AG04450 (cell line): ENCODE measurements at regions not wholly inside any gene's neighbourhood (a gene's known extent, or its start where the extent isn't known, plus 50 kb on each side); places are given as distances from the start of the nearest gene placed in this dataset.
"Not testable (repeated sequence)": the region's sequence is repeated elsewhere in the genome, so short reads cannot be mapped to it uniquely, and the experiment has no call there.

ENCODE experiments used
- CTCF ChIA-PET: fragments of 300-600, 350-600 bp; formaldehyde crosslinking; extraction: SDS; loops from one replicate; lab custom pipeline; 2022; ENCODE audit warnings: antibody characterized with exemption, inconsistent platforms; lab: Charles Lee
- POLR2A ChIA-PET: fragments of 350-600 bp; formaldehyde crosslinking; extraction: SDS; loops from one replicate; lab custom pipeline; 2021; ENCODE audit warnings: antibody characterized with exemption, inconsistent platforms; lab: Yijun Ruan, JAX
- DNase-seq: peaks from one replicate; pipeline ENCODE4 v3.0.0-alpha.2; 2011; ENCODE audit warnings: low read depth, low spot score
- H3K27ac ChIP-seq: one replicate; pipeline ENCODE4 v1.5.1; 2012; ENCODE audit warnings: low read depth, low read length, control low read depth
- H3K27me3 ChIP-seq: one replicate; pipeline ENCODE4 v1.6.0; 2012; ENCODE audit warnings: low read length; ENCODE audit not compliant: control insufficient read depth, insufficient read depth
- H3K4me3 ChIP-seq: 2 replicates; pipeline ENCODE4 v1.5.1; 2011; ENCODE audit warnings: mild to moderate bottlenecking, low read depth, low read length, control low read depth
- H3K9me3 ChIP-seq: 2 replicates; pipeline ENCODE4 v1.5.1; 2012; ENCODE audit warnings: low read length; ENCODE audit not compliant: control insufficient read depth, insufficient read depth
- TF ChIP-seq, protein P1 (sequence below): IDR thresholded peaks from 2 replicates; pipeline ENCODE4 v1.5.1; 2011; ENCODE audit warnings: low read depth, low read length, control low read depth, inconsistent platforms

DNA sequence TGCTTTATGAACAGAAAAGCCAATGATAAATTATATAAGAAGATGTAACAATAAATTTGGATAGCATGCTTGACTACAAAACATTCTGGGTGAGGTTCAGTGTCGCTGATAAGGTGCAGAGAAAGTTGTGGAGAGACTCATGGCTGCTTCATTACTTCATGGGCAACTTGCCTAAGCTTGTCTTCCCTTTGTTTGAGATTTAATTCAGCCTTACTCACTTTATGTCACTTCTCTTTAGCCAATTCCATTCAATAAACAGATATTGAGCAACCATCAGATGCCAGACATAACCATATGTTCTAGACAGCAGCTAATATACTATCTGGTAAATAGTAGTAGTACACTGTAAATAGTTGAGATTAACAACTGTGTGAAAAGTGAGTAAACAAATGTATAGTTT lies 401.5 kb upstream of the FRG2C start:
- Histone ChIP-seq H3K27ac (no peak overlapping the region), H3K9me3 (no peaks in the 10 kb centered on the region), H3K4me3 (no peak overlapping the region), H3K27me3 (peaks cover 2% of the 10 kb centered on the region)
- DNase-seq = no peak
- ChIA-PET POLR2A (no interaction called here), CTCF (no interaction called here)
- TF ChIP-seq, protein P1, sequence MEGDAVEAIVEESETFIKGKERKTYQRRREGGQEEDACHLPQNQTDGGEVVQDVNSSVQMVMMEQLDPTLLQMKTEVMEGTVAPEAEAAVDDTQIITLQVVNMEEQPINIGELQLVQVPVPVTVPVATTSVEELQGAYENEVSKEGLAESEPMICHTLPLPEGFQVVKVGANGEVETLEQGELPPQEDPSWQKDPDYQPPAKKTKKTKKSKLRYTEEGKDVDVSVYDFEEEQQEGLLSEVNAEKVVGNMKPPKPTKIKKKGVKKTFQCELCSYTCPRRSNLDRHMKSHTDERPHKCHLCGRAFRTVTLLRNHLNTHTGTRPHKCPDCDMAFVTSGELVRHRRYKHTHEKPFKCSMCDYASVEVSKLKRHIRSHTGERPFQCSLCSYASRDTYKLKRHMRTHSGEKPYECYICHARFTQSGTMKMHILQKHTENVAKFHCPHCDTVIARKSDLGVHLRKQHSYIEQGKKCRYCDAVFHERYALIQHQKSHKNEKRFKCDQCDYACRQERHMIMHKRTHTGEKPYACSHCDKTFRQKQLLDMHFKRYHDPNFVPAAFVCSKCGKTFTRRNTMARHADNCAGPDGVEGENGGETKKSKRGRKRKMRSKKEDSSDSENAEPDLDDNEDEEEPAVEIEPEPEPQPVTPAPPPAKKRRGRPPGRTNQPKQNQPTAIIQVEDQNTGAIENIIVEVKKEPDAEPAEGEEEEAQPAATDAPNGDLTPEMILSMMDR = no peak

DNA sequence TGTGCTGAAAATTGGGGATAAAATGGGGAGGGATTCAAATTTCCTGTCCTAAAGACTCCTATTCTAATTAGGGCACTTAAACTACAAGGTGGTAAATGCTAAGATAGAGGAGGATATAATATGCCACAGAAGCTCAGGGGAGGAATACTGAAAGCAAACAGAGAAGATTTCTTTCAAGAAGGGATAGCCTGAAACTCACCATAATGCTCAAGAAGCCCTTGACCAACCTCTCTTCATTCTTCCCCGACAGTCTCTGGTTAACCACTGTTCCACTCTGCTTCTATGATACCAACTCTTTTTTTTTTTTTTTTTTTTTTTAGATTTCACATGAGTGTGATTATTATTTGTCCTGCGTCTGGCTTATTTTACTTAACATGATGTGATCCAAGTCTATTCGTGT lies 398.2 kb upstream of the FRG2C start:
- H3K9me3 ChIP-seq = no peaks in the 10 kb centered on the region
- no peak overlapping the region for H3K4me3 ChIP-seq
- DNase-seq = no peak
- TF ChIP-seq, protein P1 = no peak
- H3K27ac ChIP-seq = no peak overlapping the region
- CTCF ChIA-PET = interaction anchor here (1.4 kb wide), 1 partner anchor 10 kb away, joined by 5 read pairs; no protein-coding TSS in a partner anchor
- POLR2A ChIA-PET = no interaction called here
- H3K27me3 ChIP-seq = peaks cover 2% of the 10 kb centered on the region

DNA sequence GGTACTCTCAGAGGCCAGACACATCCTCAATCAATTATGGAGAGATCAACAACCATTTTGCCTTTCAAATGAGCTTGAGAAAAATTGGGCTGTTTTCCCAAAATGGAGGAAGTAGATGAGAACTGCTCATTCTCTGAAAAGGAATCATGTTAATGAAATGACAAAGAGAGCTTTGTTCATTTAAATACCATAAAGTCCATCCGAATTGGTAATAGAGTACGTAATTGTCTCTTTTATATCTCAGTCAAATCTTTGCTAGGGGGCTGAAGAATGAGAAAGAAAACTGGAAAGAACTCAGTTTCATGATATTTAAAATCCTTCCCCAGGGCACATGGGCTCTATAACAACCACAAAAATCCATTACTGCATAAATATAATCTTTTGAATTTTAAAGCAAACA lies 395.6 kb upstream of the FRG2C start:
- H3K27me3 ChIP-seq, H3K27ac ChIP-seq, POLR2A ChIA-PET, H3K4me3 ChIP-seq, DNase-seq, H3K9me3 ChIP-seq: not testable (repeated sequence)
- CTCF ChIA-PET = interaction anchor here (0.6 kb wide), 1 partner anchor 14 kb away, joined by 6 read pairs; no protein-coding TSS in a partner anchor

DNA sequence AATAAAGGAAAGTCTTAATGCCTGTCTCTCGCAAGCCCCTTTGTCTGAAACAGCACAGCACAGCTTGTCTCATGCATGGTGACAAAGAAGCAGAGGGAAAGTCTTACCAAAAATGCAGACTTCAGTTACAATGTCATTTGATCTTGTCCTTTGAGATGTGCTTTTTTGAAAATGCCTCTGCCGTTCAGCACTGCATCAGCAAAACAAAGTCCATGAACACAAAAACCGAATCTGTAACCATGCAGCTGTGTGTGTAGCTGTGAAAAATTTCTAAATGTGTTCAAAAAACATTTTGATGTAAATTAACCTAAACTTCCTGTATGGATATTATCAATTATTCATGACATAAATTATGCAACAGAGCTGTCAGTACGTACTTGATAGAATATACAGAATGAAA lies 391.9 kb upstream of the FRG2C start:
- H3K4me3 ChIP-seq, H3K9me3 ChIP-seq, DNase-seq, POLR2A ChIA-PET, H3K27me3 ChIP-seq, H3K27ac ChIP-seq: not testable (repeated sequence)
- CTCF ChIA-PET = interaction anchor here (0.6 kb wide), 1 partner anchor 76 kb away, joined by 3 read pairs; no protein-coding TSS in a partner anchor

DNA sequence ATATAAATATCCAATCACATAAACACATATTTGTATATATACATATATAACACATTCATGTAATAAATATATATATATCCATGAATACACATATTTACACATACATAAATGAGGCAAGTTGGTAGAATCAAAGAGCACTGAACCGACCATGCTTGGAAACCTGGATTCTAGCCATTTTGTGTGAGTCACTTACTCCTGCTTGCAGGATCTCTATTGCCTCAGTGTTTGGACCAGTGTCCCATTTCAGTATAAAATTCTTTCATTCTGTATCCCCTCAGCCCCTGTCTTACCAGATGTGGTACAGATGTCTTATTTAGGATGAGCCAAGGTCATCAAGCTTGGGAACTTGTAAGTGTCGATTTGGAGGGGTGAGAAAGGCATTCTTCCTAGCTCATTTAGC lies 391.4 kb upstream of the FRG2C start:
- Histone ChIP-seq H3K9me3 (no peaks in the 10 kb centered on the region), H3K4me3 (no peak overlapping the region), H3K27me3 (no peaks in the 10 kb centered on the region), H3K27ac (no peak overlapping the region)
- ChIA-PET POLR2A (no interaction called here), CTCF (interaction anchor here (0.7 kb wide), 1 partner anchor 151 kb away, joined by 4 read pairs; no protein-coding TSS in a partner anchor)
- peak; percentile 26 for DNase-seq
- TF ChIP-seq, protein P1 = no peak

DNA sequence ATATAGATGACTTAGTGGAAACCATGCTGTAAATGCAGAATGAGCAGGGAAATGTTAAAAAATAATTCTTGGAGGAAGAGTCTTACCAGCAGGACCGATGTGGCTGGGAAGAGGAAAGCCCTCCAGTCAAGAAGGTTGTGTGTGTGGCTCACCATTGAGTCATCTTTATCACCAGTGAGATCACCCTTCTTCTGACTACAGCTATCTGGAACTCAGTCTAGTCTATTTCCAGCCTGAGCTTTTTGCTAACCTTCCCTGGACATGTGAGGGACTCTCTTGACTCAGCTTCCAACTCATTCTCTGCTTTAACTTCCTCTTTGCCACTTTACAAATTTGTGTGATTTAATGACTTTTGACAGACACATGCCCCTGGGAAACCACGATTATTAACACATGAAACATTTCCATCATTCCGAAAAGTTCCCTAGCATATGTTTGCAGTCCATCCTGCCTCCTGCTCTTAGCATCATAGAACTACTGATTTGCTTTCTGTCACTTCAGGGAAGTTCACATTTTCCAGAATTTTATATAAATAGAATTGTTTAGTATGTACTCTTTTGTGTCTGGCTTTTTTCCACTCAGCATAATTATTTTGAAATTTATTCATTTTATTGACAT lies 378.5 kb upstream of the FRG2C start:
- POLR2A ChIA-PET = not testable (repeated sequence)

DNA sequence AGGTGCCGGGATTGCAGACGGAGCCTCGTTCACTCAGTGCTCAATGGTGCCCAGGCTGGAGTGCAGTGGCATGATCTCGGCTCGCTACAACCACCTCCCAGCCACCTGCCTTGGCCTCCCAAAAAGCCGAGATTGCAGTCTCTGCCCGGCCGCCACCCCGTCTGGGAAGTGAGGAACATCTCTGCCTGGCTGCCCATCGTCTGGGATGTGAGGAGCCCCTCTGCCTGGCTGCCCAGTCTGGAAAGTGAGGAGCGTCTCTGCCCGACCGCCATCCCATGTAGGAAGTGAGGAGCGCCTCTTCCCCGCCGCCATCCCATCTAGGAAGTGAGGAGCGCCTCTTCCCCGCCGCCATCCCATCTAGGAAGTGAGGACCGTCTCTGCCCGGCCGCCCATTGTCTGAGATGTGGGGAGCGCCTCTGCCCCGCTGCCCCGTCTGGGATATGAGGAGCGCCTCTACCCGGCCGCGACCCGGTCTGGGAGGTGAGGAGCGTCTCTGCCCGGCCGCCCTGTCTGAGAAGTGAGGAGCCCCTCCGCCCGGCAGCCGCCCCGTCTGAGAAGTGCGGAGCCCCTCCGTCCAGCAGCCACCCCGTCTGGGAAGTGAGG lies 375.1 kb upstream of the FRG2C start:
- H3K27ac ChIP-seq, H3K9me3 ChIP-seq, DNase-seq, H3K4me3 ChIP-seq, CTCF ChIA-PET, POLR2A ChIA-PET, H3K27me3 ChIP-seq: not testable (repeated sequence)

More for the DNA sequence above, 378.5 kb upstream of the FRG2C start:
- H3K9me3 ChIP-seq, CTCF ChIA-PET, H3K4me3 ChIP-seq, H3K27me3 ChIP-seq, H3K27ac ChIP-seq: not testable (repeated sequence)
- peak; percentile 11 for DNase-seq
